Smooth muscle cell (in vitro differentiated cells): ENCODE measurements at regions not wholly inside any gene's neighbourhood (a gene's known extent, or its start where the extent isn't known, plus 50 kb on each side); places are given as distances from the start of the nearest gene placed in this dataset.

Experiments used
- DNase-seq: peaks from one replicate; lab custom pipeline; 2025; ENCODE audit not compliant: unreplicated experiment; lab: John Stamatoyannopoulos, UW
- H2AFZ ChIP-seq: fragments of 200-600 bp; sonication (generic); 2 replicates; pipeline ENCODE4 v1.6.0; 2016; ENCODE audit warnings: antibody characterized with exemption, low read depth, mild to moderate bottlenecking
- H3F3A ChIP-seq: fragments of 200-600 bp; sonication (generic); 2 replicates; pipeline ENCODE4 v1.6.0; 2017; ENCODE audit warnings: antibody characterized with exemption, low read depth
- H3K27ac ChIP-seq: fragments of 200-600 bp; sonication (generic); 2 replicates; pipeline ENCODE4 v1.5.1; 2016; ENCODE audit warnings: low read depth, mild to moderate bottlenecking
- H3K27me3 ChIP-seq: fragments of 200-600 bp; sonication (generic); 2 replicates; pipeline ENCODE4 v1.6.1; 2016; ENCODE audit warnings: low read depth, mild to moderate bottlenecking
- H3K36me3 ChIP-seq: fragments of 200-600 bp; sonication (generic); 2 replicates; pipeline ENCODE4 v1.5.1; 2016; ENCODE audit warnings: low read depth
- H3K4me1 ChIP-seq: fragments of 200-600 bp; sonication (generic); 2 replicates; pipeline ENCODE4 v1.5.1; 2016; ENCODE audit warnings: low read depth
- H3K4me2 ChIP-seq: fragments of 200-600 bp; sonication (generic); 2 replicates; pipeline ENCODE4 v1.6.0; 2016; ENCODE audit warnings: mild to moderate bottlenecking
- H3K4me3 ChIP-seq: fragments of 200-600 bp; sonication (generic); 2 replicates; pipeline ENCODE4 v1.5.1; 2016; ENCODE audit warnings: mild to moderate bottlenecking
- H3K79me2 ChIP-seq: fragments of 200-600 bp; sonication (generic); 2 replicates; pipeline ENCODE4 v1.6.0; 2016; ENCODE audit warnings: low read depth, mild to moderate bottlenecking
- H3K9ac ChIP-seq: fragments of 200-600 bp; sonication (generic); 2 replicates; pipeline ENCODE4 v1.6.0; 2016; ENCODE audit warnings: low read depth
- H3K9me3 ChIP-seq: fragments of 200-600 bp; sonication (generic); replicated peaks from 2 replicates; pipeline ENCODE4 v1.5.1; 2016; ENCODE audit warnings: low read depth
- H4K20me1 ChIP-seq: fragments of 200-600 bp; sonication (generic); 2 replicates; pipeline ENCODE4 v1.6.0; 2016; ENCODE audit warnings: low read depth
- WGBS: methylation state at CpG from one replicate; pipeline ENCODE4 v1.1.7; 2016; ENCODE audit warnings: low lambda C conversion rate; 5-methylcytosine and 5-hydroxymethylcytosine counted together
- TF ChIP-seq, protein P1 (sequence below): fragments of 200-600 bp; sonication (generic); IDR thresholded peaks from 2 replicates; pipeline ENCODE4 v1.5.1; 2017; ENCODE audit warnings: borderline replicate concordance, mild to moderate bottlenecking, antibody characterized with exemption; ENCODE audit not compliant: insufficient read depth, poor library complexity, severe bottlenecking

DNA sequence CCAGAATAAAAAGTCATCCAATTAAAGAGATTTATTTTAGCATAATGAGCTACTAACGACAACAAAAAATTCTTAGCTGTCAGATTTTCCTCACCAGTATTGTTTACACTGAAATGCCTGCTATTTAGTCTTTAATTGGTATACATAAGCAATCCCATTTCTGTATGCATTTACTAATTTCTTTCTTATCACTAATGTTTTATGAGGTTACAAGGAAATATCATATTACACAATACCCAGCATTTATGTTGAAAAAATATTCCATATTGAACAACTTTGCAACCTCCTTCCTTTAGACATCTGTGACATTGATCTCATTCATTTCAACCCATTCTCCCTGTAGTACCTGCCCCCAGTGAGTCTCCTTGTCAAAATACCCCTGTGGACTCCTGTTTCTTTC, 135.4 kb downstream of the SLITRK6 start:
- Histone ChIP-seq H3K9me3 (no peaks in the 10 kb centered on the region), H3K27ac (no peak overlapping the region), H4K20me1 (no peaks in the 10 kb centered on the region), H3K36me3 (no peaks in the 10 kb centered on the region), H3F3A (no peaks in the 10 kb centered on the region), H3K27me3 (no peaks in the 10 kb centered on the region), H3K79me2 (no peaks in the 10 kb centered on the region), H3K4me3 (no peak overlapping the region), H2AFZ (no peak overlapping the region), H3K4me2 (no peak overlapping the region), H3K4me1 (peaks cover 3% of the 10 kb centered on the region), H3K9ac (no peak overlapping the region)
- DNase-seq: no peak
- TF ChIP-seq, protein P1, sequence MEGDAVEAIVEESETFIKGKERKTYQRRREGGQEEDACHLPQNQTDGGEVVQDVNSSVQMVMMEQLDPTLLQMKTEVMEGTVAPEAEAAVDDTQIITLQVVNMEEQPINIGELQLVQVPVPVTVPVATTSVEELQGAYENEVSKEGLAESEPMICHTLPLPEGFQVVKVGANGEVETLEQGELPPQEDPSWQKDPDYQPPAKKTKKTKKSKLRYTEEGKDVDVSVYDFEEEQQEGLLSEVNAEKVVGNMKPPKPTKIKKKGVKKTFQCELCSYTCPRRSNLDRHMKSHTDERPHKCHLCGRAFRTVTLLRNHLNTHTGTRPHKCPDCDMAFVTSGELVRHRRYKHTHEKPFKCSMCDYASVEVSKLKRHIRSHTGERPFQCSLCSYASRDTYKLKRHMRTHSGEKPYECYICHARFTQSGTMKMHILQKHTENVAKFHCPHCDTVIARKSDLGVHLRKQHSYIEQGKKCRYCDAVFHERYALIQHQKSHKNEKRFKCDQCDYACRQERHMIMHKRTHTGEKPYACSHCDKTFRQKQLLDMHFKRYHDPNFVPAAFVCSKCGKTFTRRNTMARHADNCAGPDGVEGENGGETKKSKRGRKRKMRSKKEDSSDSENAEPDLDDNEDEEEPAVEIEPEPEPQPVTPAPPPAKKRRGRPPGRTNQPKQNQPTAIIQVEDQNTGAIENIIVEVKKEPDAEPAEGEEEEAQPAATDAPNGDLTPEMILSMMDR: no peak
- 82% methylated on average over 1 of the region's 1 CpG for WGBS

DNA sequence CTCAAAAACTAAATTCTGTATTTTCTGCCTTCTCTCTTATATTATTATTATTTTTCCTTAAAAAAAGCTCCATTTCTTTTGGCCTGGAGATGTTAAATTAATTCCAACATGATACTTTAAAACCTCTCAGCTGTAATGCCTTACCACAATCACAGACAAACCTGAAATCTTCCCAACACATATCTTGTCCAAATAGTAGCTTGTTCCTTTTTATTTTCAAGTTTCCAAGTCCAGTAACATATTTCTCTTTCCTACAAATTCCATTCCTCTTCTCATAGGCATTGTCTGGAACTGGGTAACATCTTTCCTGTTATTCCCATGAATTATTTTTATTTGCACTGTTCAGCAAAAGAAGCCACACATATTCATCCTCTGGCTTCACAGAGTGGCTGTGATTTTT, 137.0 kb downstream of the SLITRK6 start:
- Histone ChIP-seq H3K9me3 (no peaks in the 10 kb centered on the region), H3K36me3 (no peaks in the 10 kb centered on the region), H4K20me1 (no peaks in the 10 kb centered on the region), H3K4me1 (peaks cover 3% of the 10 kb centered on the region), H3K27me3 (no peaks in the 10 kb centered on the region), H3F3A (no peaks in the 10 kb centered on the region), H3K9ac (no peak overlapping the region), H3K4me2 (no peak overlapping the region), H3K79me2 (no peaks in the 10 kb centered on the region), H3K27ac (no peak overlapping the region), H2AFZ (no peak overlapping the region), H3K4me3 (no peak overlapping the region)
- DNase-seq: no peak
- TF ChIP-seq, protein P1: no peak

DNA sequence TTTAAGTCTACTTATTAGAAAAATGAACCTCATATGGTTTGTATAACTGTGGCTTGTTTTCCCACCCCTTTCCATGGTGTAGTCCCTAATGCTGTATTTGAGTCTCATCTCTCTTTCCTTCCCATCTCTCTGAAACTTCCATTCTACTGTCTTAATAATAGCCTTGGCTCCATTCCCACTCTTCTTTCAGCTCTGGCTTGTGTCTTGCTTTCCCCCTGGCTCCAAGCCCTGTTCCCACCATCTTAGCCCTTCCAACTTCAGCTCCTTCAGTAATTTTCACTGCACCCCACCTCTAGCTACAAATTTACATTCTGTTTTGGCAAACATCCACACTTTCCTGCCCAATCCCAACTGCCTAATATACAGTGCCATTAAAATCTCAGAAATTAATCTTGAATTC, 137.5 kb downstream of the SLITRK6 start:
- TF ChIP-seq, protein P1: no peak
- no peak overlapping the region for H2AFZ ChIP-seq
- H3K9ac ChIP-seq: no peak overlapping the region
- H3K27me3 ChIP-seq: no peaks in the 10 kb centered on the region
- H3K4me2 ChIP-seq: no peak overlapping the region
- H3K4me3 ChIP-seq: no peak overlapping the region
- H3K9me3 ChIP-seq: no peaks in the 10 kb centered on the region
- DNase-seq: no peak
- no peak overlapping the region for H3K27ac ChIP-seq
- H3K36me3 ChIP-seq: no peaks in the 10 kb centered on the region
- H3K79me2 ChIP-seq: no peaks in the 10 kb centered on the region
- H3F3A ChIP-seq: no peaks in the 10 kb centered on the region
- no peaks in the 10 kb centered on the region for H4K20me1 ChIP-seq
- peaks cover 3% of the 10 kb centered on the region for H3K4me1 ChIP-seq

DNA sequence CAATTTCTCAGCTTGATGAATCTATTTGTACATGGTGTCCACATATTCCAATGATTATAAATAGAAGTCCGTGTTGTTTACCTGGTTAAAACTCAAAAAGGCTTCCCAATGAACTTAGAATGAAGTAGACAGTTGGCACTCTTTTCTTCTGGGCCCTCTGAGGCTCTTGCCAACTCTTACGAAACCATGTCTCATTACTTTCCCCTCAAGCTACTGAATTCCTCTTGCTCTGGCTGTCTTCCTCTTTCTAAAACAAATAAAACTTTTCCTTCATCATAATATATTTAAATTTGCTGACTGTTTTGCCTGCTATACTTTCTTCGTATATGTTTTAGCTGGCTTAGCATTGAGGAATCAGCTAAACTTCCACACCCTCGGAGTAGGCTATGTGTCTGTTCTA, 139.7 kb downstream of the SLITRK6 start:
- no peak for DNase-seq
- Histone ChIP-seq H3K4me3 (no peak overlapping the region), H3K9me3 (no peaks in the 10 kb centered on the region), H3K4me2 (no peak overlapping the region), H3F3A (no peaks in the 10 kb centered on the region), H3K27ac (no peak overlapping the region), H4K20me1 (no peaks in the 10 kb centered on the region), H3K9ac (no peak overlapping the region), H2AFZ (no peak overlapping the region), H3K36me3 (no peaks in the 10 kb centered on the region), H3K27me3 (no peaks in the 10 kb centered on the region), H3K4me1 (no peaks in the 10 kb centered on the region), H3K79me2 (no peaks in the 10 kb centered on the region)
- TF ChIP-seq, protein P1: no peak
- WGBS: 87% methylated on average over 4 of the region's 4 CpGs
